GM12872 (cell line): ENCODE measurements at regions not wholly inside any gene's neighbourhood (a gene's known extent, or its start where the extent isn't known, plus 50 kb on each side); places are given as distances from the start of the nearest gene placed in this dataset.

Source experiments
- TF ChIP-seq, protein P1 (sequence below): IDR thresholded peaks from 3 replicates; pipeline ENCODE4 v1.5.1; 2011; ENCODE audit warnings: low read depth, mild to moderate bottlenecking, low read length, moderate library complexity; ENCODE audit not compliant: insufficient read depth

DNA sequence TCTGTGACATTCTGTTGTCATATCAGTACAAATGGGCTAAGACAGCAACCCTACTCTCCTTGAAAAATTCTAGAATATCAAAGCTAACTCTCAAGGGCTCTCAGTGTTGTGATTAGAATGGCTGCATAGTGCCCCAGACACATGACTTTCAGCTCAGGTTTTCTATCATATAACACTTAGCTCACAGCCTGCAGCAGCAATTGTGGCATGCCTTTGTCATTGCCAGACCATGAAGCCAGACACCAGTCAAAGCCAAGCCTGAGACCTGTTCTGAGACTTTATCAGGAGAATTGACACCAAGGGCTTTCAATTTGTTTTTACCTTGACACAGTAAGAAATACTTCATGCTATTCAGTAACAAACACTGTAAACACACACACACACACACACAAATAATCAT, 159.0 kb upstream of the SNX2 start:
- TF ChIP-seq, protein P1, sequence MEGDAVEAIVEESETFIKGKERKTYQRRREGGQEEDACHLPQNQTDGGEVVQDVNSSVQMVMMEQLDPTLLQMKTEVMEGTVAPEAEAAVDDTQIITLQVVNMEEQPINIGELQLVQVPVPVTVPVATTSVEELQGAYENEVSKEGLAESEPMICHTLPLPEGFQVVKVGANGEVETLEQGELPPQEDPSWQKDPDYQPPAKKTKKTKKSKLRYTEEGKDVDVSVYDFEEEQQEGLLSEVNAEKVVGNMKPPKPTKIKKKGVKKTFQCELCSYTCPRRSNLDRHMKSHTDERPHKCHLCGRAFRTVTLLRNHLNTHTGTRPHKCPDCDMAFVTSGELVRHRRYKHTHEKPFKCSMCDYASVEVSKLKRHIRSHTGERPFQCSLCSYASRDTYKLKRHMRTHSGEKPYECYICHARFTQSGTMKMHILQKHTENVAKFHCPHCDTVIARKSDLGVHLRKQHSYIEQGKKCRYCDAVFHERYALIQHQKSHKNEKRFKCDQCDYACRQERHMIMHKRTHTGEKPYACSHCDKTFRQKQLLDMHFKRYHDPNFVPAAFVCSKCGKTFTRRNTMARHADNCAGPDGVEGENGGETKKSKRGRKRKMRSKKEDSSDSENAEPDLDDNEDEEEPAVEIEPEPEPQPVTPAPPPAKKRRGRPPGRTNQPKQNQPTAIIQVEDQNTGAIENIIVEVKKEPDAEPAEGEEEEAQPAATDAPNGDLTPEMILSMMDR = no peak

DNA sequence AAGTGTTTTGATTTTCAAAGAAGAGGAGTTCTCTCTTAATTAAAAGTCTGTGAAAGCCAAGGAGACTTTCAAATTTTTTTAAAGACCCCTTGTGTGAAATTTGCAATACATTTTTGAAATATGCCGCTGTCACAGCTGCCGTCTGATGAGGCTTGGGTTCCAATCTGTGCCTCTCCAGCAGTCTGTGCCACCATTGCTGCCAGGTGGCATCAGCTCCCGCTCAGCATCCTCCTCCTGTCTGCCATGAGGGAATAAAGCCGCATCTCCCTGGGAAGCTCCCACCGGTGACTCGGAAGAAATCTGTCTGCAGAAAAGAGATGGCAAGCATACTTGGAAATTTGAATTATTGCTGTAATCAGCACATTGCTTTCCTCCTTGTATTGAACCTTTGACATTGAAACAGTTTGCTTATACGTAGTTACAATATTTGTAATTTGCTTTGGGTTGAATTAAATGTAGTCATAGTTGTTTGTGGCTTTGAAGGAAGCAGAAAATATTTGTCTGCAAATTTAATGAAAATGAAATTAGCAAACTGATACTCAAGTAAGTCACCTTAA, 145.7 kb upstream of the SNX2 start:
- TF ChIP-seq, protein P1 = no peak

DNA sequence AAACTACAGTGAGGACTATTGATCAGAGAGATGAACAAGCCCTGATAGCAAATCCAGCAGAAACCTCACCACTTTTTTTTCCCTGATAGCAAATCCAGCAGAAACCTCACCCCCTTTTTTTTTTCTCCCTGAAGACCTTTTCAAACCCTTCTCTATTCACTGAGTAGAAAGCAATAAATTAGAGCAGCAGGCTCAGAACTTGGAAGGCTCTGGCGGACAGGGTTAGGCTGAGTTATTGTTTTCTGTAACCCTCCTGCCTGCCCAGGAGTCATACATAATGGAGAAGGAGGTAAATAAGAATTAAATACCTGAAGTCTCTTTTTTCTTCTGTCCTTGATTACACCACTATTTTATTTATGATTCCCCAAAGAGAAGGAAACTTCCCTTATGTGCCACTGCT, 136.3 kb upstream of the SNX2 start:
- TF ChIP-seq, protein P1 = no peak

DNA sequence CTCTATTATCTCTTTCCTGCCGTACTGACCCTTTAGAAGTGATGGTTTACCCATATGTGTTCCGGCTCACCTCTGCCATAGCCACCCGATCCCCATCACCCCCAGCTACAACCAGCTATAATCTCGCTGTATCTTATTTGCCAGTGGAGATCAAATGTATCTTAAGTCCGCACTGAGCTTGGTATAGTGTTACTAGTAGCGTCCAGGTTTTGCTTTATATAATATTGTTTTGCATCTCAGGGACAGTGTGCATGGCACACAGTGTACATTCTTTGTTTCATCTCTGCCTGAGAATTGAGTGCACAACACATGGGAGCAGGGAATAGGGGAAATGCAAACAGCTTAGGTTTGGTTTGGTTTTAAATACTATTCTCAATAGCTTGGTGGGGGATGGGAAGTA, 135.8 kb upstream of the SNX2 start:
- TF ChIP-seq, protein P1 = no peak

DNA sequence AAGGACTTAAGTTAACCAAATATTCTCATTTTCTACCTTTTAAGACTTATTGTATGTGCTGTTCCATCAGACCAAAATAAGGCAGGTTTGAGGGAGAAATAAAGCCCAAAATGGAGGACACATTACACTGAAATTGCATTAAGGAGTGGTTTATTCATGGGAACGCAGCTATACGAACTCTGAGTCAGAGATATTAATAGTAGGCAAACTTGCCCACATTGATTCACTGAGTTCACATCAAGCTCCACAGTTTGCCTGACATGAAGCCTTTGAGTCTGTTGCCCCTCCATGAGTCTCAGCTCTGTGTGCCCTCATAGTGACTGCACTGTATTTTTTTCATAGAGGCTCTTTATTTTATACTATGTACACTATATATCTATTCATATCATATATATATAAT, 135.0 kb upstream of the SNX2 start:
- TF ChIP-seq, protein P1 = no peak

DNA sequence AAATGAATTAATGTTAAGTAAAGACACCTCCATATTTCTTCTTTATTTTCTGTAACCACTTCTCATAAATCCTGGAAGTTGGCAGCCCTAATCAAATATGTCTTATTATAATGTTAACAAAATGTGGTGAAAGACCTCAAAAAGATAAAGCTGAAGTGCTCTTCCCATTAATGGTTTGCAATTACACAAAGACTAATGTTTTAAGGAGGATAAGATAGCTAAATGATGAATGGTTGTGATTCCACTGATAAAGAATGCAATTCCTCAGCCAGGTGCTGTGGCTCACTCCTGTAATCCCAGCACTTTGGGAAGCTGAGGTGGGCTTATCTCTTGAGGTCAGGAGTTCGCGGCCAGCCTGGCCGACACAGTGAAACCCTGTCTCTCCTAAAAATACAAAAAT, 125.8 kb upstream of the SNX2 start:
- TF ChIP-seq, protein P1 = no peak

DNA sequence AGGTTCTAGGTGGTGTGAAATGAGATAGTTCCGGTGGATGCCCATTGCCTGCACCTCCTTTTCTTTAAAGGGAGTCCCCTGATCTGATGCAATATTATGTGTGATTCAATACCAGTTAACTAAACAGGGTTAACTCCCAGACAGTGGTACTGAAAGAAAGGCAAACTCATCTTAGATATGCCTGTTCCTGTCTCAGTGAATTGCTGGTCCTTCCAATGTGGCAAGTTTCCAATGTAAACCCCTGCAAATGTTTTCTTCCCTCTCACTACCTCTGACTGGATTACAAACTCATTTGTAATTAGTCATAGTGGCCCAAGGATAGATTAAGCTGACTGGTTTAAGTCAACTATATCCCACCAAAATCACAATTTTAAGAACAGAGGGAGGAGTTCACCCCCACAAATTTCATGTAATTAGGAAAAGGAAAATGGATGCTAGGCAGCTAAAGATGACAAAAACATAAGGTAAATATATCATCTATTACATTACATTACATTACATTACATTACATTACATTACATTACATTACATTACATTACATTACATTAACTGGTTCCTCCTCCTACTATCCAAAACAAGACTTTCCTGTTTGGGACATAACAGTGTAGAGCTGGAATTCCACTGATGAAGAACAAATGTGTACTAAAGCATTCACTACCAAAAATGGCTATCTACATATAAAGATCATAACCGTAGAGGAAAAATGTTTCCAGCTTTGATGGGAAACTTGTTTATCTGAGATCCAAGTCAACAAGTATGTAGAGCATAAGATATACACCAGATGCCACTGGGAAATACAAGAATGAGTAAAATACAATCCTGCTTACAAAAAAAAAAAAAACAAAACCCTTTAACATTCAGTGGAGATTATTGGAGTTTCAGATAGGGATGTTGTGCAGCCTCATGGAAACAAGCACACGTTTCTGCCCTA, 121.5 kb upstream of the SNX2 start:
- TF ChIP-seq, protein P1 = no peak
